ENCODE measurements at regions not wholly inside any gene's neighbourhood (a gene's known extent, or its start where the extent isn't known, plus 50 kb on each side); places are given as distances from the start of the nearest gene placed in this dataset.

DNA sequence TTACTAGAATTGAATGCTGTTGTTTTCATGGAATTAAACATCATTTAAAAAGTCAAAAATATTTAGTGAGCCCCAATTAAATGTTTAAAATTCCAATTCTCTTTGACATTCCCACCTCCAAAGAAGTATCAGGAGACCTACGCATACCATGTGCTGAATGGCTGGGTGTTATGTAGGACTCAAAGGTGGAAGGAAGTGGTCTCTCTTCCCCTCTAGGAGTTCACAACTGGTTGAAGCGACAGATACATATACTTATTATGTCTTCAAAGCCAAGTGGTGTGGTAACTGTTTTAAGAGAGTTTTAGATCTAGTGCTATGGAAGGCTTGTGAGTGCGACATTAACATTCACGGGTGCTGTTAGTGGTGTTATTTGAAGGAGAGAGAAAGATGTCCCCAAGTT, 464.0 kb downstream of the ATP23 start:
- TF ChIP-seq, protein P1, sequence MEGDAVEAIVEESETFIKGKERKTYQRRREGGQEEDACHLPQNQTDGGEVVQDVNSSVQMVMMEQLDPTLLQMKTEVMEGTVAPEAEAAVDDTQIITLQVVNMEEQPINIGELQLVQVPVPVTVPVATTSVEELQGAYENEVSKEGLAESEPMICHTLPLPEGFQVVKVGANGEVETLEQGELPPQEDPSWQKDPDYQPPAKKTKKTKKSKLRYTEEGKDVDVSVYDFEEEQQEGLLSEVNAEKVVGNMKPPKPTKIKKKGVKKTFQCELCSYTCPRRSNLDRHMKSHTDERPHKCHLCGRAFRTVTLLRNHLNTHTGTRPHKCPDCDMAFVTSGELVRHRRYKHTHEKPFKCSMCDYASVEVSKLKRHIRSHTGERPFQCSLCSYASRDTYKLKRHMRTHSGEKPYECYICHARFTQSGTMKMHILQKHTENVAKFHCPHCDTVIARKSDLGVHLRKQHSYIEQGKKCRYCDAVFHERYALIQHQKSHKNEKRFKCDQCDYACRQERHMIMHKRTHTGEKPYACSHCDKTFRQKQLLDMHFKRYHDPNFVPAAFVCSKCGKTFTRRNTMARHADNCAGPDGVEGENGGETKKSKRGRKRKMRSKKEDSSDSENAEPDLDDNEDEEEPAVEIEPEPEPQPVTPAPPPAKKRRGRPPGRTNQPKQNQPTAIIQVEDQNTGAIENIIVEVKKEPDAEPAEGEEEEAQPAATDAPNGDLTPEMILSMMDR (IDR thresholded peaks at IDR 0.05): no peak

DNA sequence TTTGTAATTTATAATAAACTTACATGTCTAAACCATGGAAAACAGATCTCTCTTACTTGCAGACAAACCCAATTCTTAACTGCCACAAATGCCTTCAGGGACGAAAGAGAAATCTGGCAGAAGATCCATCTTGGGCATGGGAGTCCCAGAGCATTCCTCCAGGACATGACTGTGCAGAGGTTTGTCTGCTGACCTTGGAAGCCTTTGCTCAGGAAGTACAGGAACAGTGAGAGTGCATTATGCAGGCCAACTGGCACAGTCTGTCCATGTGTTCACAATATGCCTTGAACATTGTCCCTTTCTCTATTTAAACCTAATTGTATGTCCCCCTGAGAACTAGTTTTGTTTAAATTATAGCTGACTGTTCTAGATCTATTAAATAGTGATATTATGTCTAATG, 467.1 kb downstream of the ATP23 start:
- TF ChIP-seq, protein P1 (IDR thresholded peaks at IDR 0.05): no peak

DNA sequence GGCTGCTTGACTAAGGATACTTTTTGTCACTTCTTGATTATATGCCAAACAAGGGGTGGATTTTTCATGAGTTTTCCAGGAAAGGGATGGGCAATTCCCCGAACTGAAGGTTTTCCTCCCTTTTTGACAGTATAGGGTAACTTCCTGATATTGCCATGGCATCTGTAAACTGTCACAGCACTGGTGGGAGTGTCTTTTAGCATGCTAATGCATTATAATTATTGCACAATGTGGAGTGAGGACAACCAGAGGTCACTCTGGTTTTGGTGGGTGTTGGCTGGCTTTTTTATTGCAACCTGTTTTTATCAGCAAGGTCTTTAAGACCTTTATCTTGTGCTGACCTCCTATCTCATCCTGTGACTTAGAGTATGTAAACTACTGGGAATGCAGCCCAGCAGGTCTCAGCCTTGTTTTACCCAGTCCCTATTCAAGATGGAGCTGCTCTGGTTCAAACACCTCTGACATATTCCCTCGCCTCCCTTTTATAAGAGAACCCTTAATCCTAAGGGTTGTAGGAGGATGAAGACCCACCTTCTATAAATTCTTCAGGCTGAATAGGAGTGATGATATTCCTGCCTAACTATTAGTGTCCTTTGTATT, 471.2 kb downstream of the ATP23 start:
- TF ChIP-seq, protein P1 (IDR thresholded peaks at IDR 0.05): no peak

- TF ChIP-seq, protein P1 (IDR thresholded peaks at IDR 0.05): no peak
Observed at GRCh38 chr12:58413794-58414193, 472.4 kb downstream of the ATP23 start.

- TF ChIP-seq, protein P1 (IDR thresholded peaks at IDR 0.05): no peak
Observed at GRCh38 chr12:58414398-58414871, 473.1 kb downstream of the ATP23 start.

GRCh38 chr12:58415716-58416115, 474.3 kb downstream of the ATP23 start:
- TF ChIP-seq, protein P1 (IDR thresholded peaks at IDR 0.05): no peak

DNA sequence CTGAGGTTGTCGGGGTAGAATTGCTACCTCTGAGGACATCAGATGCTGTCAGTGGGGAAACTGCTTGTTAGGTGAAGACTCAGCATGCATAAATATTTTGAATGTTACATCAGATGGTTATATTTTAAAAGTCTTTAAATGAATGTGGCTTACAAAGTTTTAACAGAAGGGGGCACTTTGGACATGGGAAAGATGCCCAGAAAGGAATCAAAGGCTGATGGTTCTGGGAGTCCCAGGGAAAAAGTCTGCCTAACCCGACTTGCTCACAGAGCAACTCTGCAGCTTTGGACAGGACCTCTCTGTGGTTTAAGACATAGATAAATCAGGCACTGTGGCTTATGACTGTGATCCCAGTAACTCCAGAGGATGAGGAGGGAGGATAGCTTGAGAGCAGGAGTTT, 474.9 kb downstream of the ATP23 start:
- TF ChIP-seq, protein P1 (IDR thresholded peaks at IDR 0.05): no peak

All from LNCAP (cell line).